ENCODE measurements at regions not wholly inside any gene's neighbourhood (a gene's known extent, or its start where the extent isn't known, plus 50 kb on each side); places are given as distances from the start of the nearest gene placed in this dataset.
A peak's percentile ranks its signal among the peaks of the same experiment; 100 is the strongest.

- no peak for DNase-seq
Observed at GRCh38 chr9:1598270-1598669, 416.9 kb upstream of the SMARCA2 start.

DNA sequence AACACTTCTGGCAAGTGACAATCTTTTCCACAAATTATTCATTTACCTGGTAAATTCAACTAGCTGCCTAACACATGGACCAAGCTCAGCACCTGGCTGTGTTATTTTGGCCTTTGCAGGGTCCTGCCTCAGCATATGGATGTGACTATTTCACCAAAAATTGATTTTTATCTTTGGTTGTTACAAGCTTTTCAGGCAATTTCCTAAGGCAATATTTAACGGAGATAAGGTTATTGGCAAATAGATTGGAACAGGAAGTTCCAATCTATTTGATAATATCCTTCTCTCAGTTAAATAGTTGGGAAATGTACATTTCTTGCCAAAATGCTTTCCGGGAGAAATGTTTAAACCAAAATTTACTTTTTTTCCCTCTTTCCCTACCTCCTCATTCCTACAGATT, 415.2 kb upstream of the SMARCA2 start:
- DNase-seq, result no peak

DNA sequence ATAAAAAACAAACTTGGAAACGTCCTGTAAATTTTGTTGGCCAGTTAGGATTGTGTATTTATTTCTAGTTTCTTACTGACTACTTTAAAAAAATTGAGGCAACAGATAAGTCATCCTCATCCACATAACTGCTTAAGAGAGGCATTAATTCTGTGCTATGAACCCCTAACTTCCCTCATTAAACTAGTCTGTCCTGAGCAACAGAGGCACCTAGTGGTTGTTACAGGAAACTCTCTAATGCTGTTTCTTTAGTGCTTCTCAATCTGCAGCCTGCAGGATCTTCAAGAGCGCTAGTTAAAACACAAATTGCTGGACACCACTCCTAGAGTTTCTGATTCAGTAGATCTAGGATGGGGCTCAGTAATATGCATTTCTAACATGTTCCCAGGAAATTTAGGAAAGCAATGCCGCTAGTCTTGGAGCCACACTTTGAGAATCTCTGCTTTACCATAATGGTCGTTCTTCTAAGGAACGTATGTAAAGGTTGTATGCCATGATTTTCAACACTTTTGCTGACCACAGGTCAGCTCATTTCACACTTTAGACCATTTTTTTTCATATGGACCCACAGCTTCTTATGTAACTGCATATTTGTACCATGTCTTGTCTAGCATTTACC, 410.1 kb upstream of the SMARCA2 start:
- DNase-seq, result peak; percentile 87

DNA sequence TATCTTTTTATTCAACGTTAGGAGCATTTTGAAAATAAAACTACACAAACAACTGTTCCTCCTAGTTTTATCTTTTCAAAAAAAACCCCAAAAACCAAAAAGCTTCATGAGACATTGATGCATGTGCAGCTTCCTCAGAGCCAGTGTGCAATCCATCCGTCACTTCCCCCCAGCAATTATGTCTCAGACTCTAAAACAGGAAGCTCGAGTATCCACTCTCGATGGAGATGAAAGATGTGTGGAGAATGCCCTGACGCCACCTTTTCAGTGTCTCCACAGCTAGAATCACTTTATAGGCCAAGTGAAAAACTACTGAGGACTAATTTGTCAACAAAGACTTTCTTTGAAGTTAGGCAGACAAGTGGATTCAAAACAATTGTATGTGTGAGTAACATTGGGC, 408.9 kb upstream of the SMARCA2 start:
- DNase-seq, result no peak

- DNase-seq, result no peak
Observed at GRCh38 chr9:1612886-1613285, 402.3 kb upstream of the SMARCA2 start.

DNA sequence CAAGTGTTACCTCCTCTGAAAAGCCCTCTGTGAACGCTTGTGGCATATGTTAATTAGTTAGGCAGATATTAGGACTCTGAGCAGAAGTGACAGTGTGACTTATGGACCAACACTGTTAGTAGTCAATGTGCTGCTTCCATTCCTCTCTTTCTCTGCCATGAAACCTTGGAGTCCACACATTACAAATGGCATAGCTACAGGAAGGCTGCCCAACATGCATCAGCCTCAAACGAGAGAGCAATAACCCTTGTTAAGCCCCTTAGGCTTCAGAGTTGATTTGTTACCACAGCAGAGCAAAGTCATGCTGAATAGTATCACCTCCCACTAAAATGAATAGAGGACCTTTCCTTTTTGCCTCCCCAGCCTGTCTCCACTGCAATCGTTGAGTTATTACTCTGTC, 397.7 kb upstream of the SMARCA2 start:
- no peak for DNase-seq

GRCh38 chr9:1619915-1620710, 395.0 kb upstream of the SMARCA2 start:
- DNase-seq, result peak; percentile 87

DNA sequence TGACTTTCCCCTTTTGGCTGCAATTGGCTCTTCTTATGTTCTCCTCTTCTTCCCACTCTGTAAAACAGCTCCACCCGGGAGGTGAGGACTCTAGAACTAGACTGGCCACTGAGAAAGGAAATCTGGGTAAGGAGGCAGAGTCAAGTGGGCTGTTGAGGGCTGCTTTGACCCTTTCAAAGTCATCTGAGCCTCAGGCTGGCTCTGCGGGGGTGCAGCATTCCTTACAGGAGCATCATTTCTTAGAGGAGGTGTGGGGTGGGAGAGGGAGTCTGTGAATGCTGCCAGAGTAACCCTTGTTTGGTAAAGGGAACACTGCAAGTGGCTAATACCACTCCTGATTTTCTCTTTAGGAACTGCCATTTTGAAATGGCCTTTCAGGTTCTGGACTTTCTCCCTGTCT, 377.7 kb upstream of the SMARCA2 start:
- no peak for DNase-seq

DNA sequence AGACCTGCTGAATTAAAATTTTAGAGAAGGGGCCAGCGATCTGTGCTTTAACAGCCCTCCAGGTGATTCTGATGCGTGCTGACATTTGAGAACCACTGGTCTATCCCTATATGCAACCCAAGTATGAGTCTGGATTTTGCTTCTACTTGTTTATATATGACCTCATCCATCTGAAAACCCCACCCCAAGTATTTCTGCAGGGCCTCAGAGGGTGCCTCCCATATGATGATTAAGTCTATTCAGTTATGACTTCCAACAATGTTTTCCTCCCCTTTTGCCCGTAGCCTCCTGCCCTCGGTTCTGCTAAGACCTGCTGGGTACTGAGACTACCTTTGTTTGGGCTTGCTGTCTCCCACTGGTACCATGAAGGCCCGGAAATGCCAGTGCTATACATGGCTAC, 376.0 kb upstream of the SMARCA2 start:
- no peak for DNase-seq

DNA sequence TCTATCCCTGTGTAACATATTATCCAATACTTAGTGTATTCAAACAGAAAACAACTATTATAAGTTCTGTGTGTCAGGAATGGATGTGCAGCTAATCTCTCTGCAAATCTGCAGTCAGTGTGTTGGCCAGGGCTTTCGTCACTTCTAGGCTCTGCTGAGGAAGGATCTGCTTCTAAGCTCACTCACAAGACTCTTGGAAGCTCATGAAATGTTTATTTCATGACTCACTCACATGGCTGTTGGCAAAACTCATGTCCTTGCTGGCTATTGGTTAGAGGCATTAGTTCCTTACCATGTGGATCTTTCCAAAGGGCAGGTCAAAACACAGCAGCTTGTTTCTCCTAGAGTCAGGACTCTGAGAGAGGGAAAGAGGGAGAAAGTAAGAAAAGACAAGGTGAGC, 367.4 kb upstream of the SMARCA2 start:
- DNase-seq, result no peak

GRCh38 chr9:1653282-1653681, 361.9 kb upstream of the SMARCA2 start:
- DNase-seq, result no peak

- no peak for DNase-seq
Observed at GRCh38 chr9:1658661-1659362, 356.3 kb upstream of the SMARCA2 start.

DNA sequence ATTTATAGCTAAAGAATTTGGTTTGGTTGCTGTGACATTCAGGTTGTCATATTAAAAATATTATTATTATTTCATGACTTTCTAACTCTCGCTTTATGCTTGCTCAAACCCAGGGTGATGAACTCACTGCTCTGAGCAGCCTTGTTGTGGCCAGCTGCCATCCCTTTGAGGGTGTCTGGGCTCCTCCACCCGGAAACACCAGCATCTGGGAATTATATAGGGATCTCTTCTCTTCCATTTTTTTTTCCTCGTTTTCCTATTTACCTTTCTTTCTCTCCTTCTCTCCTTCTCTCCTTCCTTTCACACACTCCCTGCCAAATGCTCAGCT, 355.8 kb upstream of the SMARCA2 start:
- DNase-seq, result peak; percentile 26

DNA sequence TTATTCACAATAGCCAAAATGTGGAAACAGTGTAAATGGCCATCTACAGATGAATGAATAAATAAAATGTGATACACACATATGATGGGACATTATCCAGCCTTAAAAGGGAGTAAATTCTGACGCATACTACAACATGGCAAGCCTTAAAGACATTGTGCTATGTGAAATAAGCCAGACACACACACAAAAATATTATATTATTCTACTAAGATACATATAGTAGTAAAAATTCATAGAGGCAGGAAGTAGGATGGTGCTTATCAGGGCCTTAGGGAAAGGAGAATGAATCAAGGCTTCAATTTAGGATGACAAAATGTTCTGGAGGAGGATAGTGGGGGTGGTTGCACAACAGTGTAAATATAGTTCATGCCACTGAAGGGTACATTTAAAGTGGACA, 346.7 kb upstream of the SMARCA2 start:
- no peak for DNase-seq

DNA sequence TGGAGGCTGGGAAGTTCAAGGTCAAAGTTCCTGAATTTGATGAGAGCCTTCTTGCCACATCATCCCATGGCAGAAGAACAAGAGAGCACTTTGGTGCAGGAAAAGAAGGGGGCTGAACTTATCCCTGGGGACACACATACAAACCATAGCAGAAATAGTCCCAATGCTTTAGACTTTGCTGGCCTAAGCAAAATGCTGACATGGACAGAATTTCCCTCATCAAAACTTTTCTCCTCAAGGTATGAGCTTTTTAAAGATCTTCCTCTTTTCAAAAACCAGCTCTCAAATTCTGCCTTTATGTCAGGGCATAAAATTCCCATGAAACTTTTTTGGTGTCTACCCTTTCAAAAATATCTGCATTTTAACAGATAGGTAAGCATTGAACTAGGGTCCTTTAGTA, 341.8 kb upstream of the SMARCA2 start:
- DNase-seq, result no peak

- no peak for DNase-seq
Observed at GRCh38 chr9:1676771-1677170, 338.4 kb upstream of the SMARCA2 start.

GRCh38 chr9:1683951-1684350, 331.2 kb upstream of the SMARCA2 start:
- DNase-seq, result no peak

DNA sequence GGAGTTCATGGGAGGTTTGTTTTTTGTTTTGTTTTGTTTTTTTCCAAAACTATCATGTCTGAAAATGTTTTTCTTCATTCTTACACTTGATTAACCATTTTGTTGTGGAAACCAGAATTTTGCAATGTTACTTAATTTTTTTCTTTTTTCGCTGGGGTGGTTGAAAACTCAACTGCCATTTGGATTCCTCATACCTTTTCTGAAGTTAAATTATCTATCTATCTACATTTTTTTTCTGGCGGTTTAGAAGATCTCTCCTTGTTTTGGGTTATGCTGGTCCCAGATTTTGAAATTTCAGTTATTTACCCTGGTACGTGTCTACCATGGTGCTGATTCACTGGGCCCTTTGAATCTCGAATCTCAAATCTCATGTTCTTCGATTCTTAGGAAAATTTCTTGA, 316.2 kb upstream of the SMARCA2 start:
- DNase-seq, result no peak

- no peak for DNase-seq
Observed at GRCh38 chr9:1701113-1701512, 314.0 kb upstream of the SMARCA2 start.

- DNase-seq, result no peak
Observed at GRCh38 chr9:1702701-1703100, 312.4 kb upstream of the SMARCA2 start.

DNA sequence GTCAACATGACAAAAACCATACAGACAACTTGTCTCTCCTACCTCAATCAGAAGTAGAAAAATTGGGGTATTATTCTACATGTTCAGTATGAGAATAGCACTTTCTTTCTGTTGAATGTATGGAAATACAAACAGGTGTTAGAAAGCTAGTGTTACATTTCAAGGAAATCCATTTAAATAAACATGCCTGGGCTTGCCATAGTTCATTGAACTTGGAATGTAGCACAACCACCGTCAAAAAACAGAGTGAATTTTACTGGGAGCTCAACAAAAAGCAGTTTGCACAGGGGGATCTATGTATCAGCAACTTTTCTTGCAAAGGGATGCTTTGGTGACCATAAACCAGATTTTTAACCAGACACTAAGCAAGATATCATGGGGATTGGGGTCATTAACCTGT, 307.9 kb upstream of the SMARCA2 start:
- DNase-seq, result peak; percentile 94

DNA sequence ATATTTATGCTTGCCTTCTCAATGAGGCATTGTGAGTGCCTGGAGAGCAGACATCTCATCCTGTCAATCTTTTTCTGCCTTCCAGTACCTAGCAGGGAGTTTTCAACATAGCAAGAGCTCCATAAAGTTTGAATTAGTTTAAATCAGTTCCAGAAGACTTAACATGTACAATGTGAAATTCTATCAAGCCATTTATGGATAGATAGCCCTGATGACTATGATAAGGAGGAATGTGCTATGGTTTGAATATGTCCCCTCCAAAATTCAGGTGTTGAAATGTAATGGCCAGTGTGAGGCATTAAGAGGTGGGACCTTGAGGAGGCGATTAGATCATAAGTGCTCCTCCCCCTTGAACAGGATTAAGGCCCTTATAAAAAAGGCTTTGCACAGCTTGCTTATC, 306.9 kb upstream of the SMARCA2 start:
- DNase-seq, result peak; percentile 42

DNA sequence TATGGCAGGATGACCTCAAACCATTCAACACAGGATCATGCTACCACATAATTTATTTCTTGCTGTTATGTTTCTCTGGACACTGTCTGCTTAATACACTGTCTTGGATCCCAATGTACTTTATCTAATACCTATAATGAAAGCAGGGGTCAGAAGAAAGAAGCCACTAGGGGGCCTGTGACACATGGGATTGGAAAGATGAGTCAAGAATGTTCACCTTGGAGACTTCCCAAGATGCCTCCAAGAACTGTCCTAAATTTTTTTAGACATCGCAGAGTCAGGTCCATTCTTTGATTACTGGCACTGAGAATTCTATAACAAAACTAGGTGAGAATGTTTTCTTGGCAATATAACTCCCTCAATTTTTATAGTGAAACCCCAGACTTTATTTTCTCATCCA, 305.8 kb upstream of the SMARCA2 start:
- DNase-seq, result peak; percentile 40

GRCh38 chr9:1712861-1713450, 302.2 kb upstream of the SMARCA2 start:
- DNase-seq, result no peak
